Heart left ventricle (tissue), 13 donors: ENCODE measurements at regions not wholly inside any gene's neighbourhood (a gene's known extent, or its start where the extent isn't known, plus 50 kb on each side); places are given as distances from the start of the nearest gene placed in this dataset.

ENCODE experiments used
- POLR2A ChIP-seq, 2 donors: fragments of 450-650 bp; IDR thresholded peaks; one replicate each; pipeline ENCODE4 v1.6.1; 2017; ENCODE audit warnings: antibody characterized with exemption in 2 of 2, mild to moderate bottlenecking in 2 of 2, moderate library complexity in 2 of 2
- TF ChIP-seq, protein P1 (sequence below), 12 donors: fragments of 200-600 bp; sonication (generic) in 4 of 12; IDR thresholded peaks; one replicate each; pipeline versions ENCODE4 v1.5.0 to v1.8.0; 2018 to 2022; ENCODE audit warnings: antibody characterized with exemption in 12 of 12, mild to moderate bottlenecking in 5 of 12
- donor health status: ischemic (EF 13 %, LVEDD 7.1; RV severe dilation, severe dysfunction).
- donor health status: DM: no; HTN: yes; CAD: no.
- donor health status: DM: no; HTN: no; CAD: no.
- donor health status: ischemic (EF 25% LVEDD 6.9; RV normal size, moderate dysfunction).
- donor health status: ischemic (EF 25% LVEDD 5.7; RV mildly dilated, moderate dysfunction).
- donor health status: ischemic (EF 35%, LVEDD 5.7; RV mildly dilated, moderate dysfunction).
- donor health status: nonischemic (EF 11% LVEDD 7.7; RV severe dilation, severe dysfunction).
- donor health status: DM: yes; HTN: yes; CAD: no.
- donor health status: PGD.
- donor health status: ischemic (EF 29% LVEDD 5.4; RV normal size, mild dysfunction).
- donor health status: nonischemic (EF 23%, LVEDD 6.1; RV moderate dilation, normal function).

DNA sequence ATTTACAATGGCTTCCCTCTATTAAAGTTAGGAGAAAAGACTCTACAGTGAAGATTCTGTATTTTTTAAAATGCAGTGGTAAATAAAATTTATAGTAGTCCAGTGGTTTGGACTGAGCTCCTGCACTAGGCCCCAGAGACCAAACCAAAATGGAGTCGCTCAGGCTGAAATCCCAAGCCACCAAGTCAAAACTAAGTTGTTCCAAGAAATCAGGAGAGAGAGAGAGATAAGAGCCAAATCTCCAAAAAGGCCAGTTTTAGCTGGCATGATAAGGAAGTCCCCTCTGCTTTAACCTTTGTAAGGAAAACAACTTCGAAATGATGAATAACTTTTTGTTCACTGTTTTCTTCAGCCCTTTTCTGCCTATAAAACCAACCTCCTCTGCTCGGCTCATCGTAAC is 265.9 kb upstream of the KLF14 start:
- TF ChIP-seq, protein P1, sequence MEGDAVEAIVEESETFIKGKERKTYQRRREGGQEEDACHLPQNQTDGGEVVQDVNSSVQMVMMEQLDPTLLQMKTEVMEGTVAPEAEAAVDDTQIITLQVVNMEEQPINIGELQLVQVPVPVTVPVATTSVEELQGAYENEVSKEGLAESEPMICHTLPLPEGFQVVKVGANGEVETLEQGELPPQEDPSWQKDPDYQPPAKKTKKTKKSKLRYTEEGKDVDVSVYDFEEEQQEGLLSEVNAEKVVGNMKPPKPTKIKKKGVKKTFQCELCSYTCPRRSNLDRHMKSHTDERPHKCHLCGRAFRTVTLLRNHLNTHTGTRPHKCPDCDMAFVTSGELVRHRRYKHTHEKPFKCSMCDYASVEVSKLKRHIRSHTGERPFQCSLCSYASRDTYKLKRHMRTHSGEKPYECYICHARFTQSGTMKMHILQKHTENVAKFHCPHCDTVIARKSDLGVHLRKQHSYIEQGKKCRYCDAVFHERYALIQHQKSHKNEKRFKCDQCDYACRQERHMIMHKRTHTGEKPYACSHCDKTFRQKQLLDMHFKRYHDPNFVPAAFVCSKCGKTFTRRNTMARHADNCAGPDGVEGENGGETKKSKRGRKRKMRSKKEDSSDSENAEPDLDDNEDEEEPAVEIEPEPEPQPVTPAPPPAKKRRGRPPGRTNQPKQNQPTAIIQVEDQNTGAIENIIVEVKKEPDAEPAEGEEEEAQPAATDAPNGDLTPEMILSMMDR (IDR thresholded peaks at IDR 0.05), result no peak
- no peak for TF ChIP-seq POLR2A (IDR thresholded peaks at IDR 0.05)
